Pancreas (tissue), 10 donors: ENCODE measurements at regions not wholly inside any gene's neighbourhood (a gene's known extent, or its start where the extent isn't known, plus 50 kb on each side); places are given as distances from the start of the nearest gene placed in this dataset.

Source experiments
- ATAC-seq, 4 donors: fragments of 200-7000 bp; cut with Tn5 transposase; one replicate each; pipeline versions ENCODE4 v1.8.0 to v1.9.1; 2020; ENCODE audit warnings: mild to moderate bottlenecking in 4 of 4, moderate library complexity in 4 of 4
- DNase-seq, 6 donors: peaks; one replicate each; pipeline ENCODE4 v3.0.0-alpha.2; 2020
- FAIRE-seq: peaks from 2 replicates; lab custom pipeline; 2012; peaks lifted over from hg19 to GRCh38; lab: Jason Lieb, UNC
- H3K27ac ChIP-seq, 4 donors: fragments of 200-600 bp; sonication (generic); 1 replicate in 3 of 4; 2 replicates in 1 of 4; pipeline versions ENCODE4 v1.5.0 to v1.8.0; 2020
- H3K27me3 ChIP-seq, 4 donors: fragments of 200-600 bp; one replicate each; pipeline ENCODE4 v1.8.0; 2021
- H3K36me3 ChIP-seq, 3 donors: fragments of 200-600 bp; sonication (generic) in 1 of 3; one replicate each; pipeline versions ENCODE4 v1.5.0 to v1.8.0; 2020 to 2021
- H3K4me1 ChIP-seq, 3 donors: fragments of 200-600 bp; one replicate each; pipeline ENCODE4 v1.8.0; 2021
- H3K4me3 ChIP-seq, 4 donors: fragments of 200-600 bp; sonication (generic) in 2 of 4; one replicate each; pipeline versions ENCODE4 v1.5.0 to v1.8.0; 2020 to 2021
- H3K9me3 ChIP-seq, 4 donors: fragments of 200-600 bp; one replicate each; pipeline ENCODE4 v1.8.0; 2021
- WGBS, 2 donors: extraction: QIAGEN DNeasy Blood & Tissue Kit; methylation state at CpG; one replicate each; pipeline ENCODE4 v1.1.7; 2013; 5-methylcytosine and 5-hydroxymethylcytosine counted together
- intact Hi-C, 3 donors: fragments of 100-400 bp; cut with DNase I; formaldehyde crosslinking; loops; one replicate each; pipeline versions ENCODE4 v1.11.1 to v1.14.2; 2022
- TF ChIP-seq, protein P1 (sequence below), 4 donors: fragments of 200-600 bp; sonication (generic) in 3 of 4; IDR thresholded peaks; one replicate each; pipeline versions ENCODE4 v1.5.0 to v1.8.0; 2021; ENCODE audit warnings: antibody characterized with exemption in 4 of 4
- donor health status: healthy with polysubstance abuse.
- donor health status: DM: no; HTN: no; CAD: no; lungs with moderate emphysema.
- donor health status: DM: no; HTN: no; CAD: no.
- donor health status: control.
- donor health status: control.
- donor health status: Bipolar disorder and iron deficiency.
- donor health status: DM: yes; HTN: yes; CAD: no.
- donor health status: DM: no; HTN: no; CAD: no.
- donor health status: DM: no; HTN: no; CAD: no.
- donor health status: DM: yes; HTN: yes; CAD: no.

DNA sequence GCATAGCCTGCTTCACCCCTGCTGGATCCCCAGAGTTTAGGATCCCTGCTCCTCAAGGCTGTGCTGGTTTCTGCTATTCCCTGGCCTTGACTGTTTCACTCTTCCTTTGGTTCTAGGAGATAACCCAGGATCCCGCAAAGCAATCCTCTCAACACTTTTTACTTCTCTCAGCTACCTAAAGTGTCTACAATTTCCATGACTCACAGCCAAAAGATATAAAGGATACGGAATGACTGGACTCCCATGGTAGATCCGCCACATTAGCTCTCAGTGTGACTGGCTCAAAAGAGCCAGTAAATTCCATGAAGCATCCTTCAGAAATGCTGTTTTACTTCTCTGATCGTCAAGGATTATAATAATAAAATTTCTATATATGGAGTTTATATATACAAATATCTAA lies 66.3 kb upstream of the TMEM164 start:
- no peak overlapping the region for H3K27ac ChIP-seq
- no peaks in the 10 kb centered on the region for H3K36me3 ChIP-seq
- DNase-seq (no peak), FAIRE-seq (no peak), ATAC-seq (no peak)
- H3K9me3 ChIP-seq, result no peaks in the 10 kb centered on the region
- H3K27me3 ChIP-seq, result peaks cover 0 to 3% (median 0%) of the 10 kb centered on the region in 4 donors
- intact Hi-C loops, result no loop called here
- no peak overlapping the region for H3K4me3 ChIP-seq
- TF ChIP-seq, protein P1, sequence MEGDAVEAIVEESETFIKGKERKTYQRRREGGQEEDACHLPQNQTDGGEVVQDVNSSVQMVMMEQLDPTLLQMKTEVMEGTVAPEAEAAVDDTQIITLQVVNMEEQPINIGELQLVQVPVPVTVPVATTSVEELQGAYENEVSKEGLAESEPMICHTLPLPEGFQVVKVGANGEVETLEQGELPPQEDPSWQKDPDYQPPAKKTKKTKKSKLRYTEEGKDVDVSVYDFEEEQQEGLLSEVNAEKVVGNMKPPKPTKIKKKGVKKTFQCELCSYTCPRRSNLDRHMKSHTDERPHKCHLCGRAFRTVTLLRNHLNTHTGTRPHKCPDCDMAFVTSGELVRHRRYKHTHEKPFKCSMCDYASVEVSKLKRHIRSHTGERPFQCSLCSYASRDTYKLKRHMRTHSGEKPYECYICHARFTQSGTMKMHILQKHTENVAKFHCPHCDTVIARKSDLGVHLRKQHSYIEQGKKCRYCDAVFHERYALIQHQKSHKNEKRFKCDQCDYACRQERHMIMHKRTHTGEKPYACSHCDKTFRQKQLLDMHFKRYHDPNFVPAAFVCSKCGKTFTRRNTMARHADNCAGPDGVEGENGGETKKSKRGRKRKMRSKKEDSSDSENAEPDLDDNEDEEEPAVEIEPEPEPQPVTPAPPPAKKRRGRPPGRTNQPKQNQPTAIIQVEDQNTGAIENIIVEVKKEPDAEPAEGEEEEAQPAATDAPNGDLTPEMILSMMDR (IDR thresholded peaks at IDR 0.05), result no peak
- no peaks in the 10 kb centered on the region for H3K4me1 ChIP-seq
- 80 to 83% methylated on average over 4 of the region's 4 CpGs for WGBS, 2 donors

GRCh38 chrX:109939498-109939897 lies 63.4 kb upstream of the TMEM164 start:
- TF ChIP-seq, protein P1 (IDR thresholded peaks at IDR 0.05), result no peak
- Histone ChIP-seq H3K27me3 (no peaks in the 10 kb centered on the region), H3K9me3 (no peaks in the 10 kb centered on the region), H3K27ac (no peak overlapping the region), H3K4me1 (no peaks in the 10 kb centered on the region), H3K4me3 (no peak overlapping the region), H3K36me3 (no peaks in the 10 kb centered on the region)
- intact Hi-C loops, result no loop called here
- DNase-seq (no peak), FAIRE-seq (no peak), ATAC-seq (no peak)
- 89 to 98% methylated on average over 2 of the region's 2 CpGs for WGBS, 2 donors

DNA sequence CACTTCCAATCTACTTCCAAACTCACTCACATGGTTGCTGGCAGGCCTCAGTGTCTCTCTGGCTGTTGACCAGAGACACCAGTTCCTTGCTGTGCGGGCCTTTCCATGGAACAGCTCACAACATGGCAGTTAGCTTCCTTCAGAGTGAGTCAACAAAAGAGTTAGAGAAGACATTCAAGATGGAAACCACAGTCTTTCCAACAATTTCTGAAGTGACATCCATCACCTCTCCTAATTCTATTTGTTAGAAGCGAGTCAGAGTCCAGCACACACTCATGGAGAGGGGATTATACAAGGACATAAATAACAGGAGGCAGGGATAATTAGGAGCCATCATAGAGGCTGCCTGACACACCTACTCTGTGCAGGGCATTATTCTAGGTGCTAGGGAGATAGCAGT lies 62.5 kb upstream of the TMEM164 start:
- Histone ChIP-seq H3K9me3 (no peaks in the 10 kb centered on the region), H3K27ac (no peak overlapping the region), H3K4me1 (no peaks in the 10 kb centered on the region), H3K27me3 (no peaks in the 10 kb centered on the region), H3K4me3 (no peak overlapping the region), H3K36me3 (no peaks in the 10 kb centered on the region)
- no peak for DNase-seq
- WGBS, 2 donors, result 81 to 99% methylated on average over 2 of the region's 2 CpGs
- intact Hi-C loops, result no loop called here
- no peak for ATAC-seq
- TF ChIP-seq, protein P1 (IDR thresholded peaks at IDR 0.05), result no peak
- FAIRE-seq, result no peak

DNA sequence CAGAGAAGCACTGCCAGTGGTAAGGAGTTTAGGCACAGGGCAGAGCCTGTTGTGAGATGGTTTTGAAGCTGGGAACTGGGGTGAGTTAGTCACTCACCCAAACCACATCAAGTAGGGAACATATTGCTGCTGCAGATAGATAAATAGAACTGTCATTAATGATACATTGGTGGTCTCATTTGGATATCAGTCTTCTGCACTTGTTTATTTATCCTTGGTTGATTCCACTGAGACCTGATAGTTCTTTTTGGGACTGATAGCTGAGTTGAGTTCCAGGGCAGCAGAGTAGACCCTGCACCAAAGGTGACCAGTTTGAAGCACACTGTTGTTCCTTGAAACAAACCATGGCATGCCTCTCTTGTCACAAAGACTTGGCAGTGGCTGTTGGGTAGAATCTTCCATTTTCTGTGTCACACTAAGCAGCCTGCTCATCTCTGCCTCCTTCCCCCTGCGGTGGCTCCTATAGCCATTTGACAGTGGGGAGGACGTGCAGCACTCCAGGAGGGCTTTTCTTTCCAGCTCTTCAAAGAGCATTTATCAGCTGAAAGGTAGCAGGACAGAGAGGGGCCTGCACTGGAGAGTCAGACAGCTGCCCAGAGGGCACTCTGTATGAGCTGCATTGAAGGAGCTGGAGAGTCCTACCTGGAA lies 59.7 kb upstream of the TMEM164 start:
- ATAC-seq (no peak), FAIRE-seq (no peak), DNase-seq (no peak)
- Histone ChIP-seq H3K27me3 (no peaks in the 10 kb centered on the region), H3K4me3 (no peak overlapping the region), H3K9me3 (no peaks in the 10 kb centered on the region), H3K27ac (no peak overlapping the region), H3K4me1 (no peaks in the 10 kb centered on the region), H3K36me3 (no peaks in the 10 kb centered on the region)
- 72 to 88% methylated on average over 2 of the region's 2 CpGs for whole genome bisulfite sequencing, 2 donors
- TF ChIP-seq, protein P1 (IDR thresholded peaks at IDR 0.05), result no peak
- intact Hi-C loops, result no loop called here

DNA sequence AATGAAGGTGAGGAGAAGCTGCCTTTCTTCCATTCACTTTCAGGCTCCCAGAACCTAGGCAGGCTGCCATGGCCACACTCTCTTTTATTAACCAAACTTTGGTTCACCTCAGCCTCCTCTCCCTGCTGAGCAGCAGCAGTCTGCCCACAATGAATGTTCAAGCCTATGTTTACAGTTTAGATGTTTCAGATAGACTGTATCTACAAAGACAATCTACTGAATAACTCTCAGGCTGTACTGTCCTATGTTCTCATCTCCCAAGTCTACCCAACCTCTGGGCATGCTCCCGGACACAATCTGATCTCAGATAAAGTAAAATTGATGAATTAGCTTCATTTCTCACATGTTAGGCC lies 59.2 kb upstream of the TMEM164 start:
- no peaks in the 10 kb centered on the region for H3K4me1 ChIP-seq

More for the DNA sequence above, 59.2 kb upstream of the TMEM164 start:
- ATAC-seq (no peak), FAIRE-seq (no peak), DNase-seq (no peak)
- 84 to 91% methylated on average over 1 of the region's 1 CpG for WGBS, 2 donors
- H3K27me3 ChIP-seq, result no peaks in the 10 kb centered on the region
- H3K27ac ChIP-seq, result no peak overlapping the region
- intact Hi-C loops, result no loop called here
- H3K9me3 ChIP-seq, result no peaks in the 10 kb centered on the region
- TF ChIP-seq, protein P1 (IDR thresholded peaks at IDR 0.05), result no peak
- H3K4me3 ChIP-seq, result no peak overlapping the region
- H3K36me3 ChIP-seq, result no peaks in the 10 kb centered on the region
